ENCODE measurements at regions not wholly inside any gene's neighbourhood (a gene's known extent, or its start where the extent isn't known, plus 50 kb on each side); places are given as distances from the start of the nearest gene placed in this dataset.

DNA sequence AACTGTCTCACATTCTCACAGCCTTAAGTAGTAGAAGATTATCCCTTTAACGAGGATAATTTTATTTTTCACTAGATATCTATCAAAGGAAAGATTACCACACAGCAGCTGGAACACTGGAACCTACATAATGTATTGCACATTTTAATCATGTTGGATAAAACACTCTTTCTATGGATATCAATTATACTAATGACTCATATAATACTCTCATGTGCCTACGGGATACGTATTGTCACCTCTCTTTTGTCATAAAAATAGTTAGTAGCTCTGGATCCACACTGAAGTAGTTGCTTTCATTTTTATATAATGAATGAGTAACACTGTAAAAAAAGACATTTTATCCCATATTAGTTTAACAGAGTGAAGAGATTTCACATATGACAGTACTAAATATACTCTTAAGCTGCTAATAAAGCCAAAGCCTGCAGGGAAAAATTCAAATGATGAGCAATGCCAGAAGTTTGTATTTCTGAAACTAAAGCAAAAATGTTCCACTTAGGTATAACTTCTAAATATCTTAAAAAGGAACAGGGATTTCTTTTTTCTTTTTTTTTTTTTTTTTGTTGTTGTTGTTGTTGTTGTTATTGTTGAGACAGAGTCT lies 408.7 kb upstream of the PKN2 start:
- no peaks in the 10 kb centered on the region for H3K9me3 Mint-ChIP-seq
- DNase-seq (no peak), ATAC-seq (ENCODE audit: low read depth) (no peak)
- H3K27ac Mint-ChIP-seq = no peak overlapping the region
- POLR2A ChIA-PET = no interaction called here
- H3K4me3 Mint-ChIP-seq = no peak overlapping the region
- no peaks in the 10 kb centered on the region for H3K36me3 Mint-ChIP-seq
- H3K27me3 Mint-ChIP-seq = no peaks in the 10 kb centered on the region
- no peaks in the 10 kb centered on the region for H3K4me1 Mint-ChIP-seq

DNA sequence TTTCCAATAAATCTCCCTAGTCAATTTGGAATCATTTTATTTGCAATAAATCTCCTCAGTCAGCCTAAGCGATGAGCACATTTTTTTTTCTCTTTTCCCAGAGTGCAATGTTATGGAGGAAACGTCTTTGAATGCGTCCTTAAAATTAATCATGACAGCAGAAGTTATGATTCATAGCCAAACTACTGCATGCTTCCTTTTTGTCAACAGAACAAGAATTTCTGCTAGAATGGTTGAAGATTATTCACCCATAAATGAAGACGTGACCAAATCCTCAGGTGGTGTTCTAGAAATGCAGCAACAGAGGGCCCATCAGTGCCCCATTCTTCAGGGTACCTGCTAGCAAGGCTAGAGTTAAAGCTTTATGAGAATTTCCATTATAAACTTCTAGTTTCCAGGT lies 407.9 kb upstream of the PKN2 start:
- ATAC-seq (ENCODE audit: low read depth) = no peak
- Mint-ChIP-seq H3K36me3 (no peaks in the 10 kb centered on the region), H3K27me3 (no peaks in the 10 kb centered on the region), H3K4me1 (no peaks in the 10 kb centered on the region), H3K4me3 (no peak overlapping the region), H3K27ac (no peak overlapping the region), H3K9me3 (no peaks in the 10 kb centered on the region)
- POLR2A ChIA-PET = no interaction called here
- DNase-seq = no peak

DNA sequence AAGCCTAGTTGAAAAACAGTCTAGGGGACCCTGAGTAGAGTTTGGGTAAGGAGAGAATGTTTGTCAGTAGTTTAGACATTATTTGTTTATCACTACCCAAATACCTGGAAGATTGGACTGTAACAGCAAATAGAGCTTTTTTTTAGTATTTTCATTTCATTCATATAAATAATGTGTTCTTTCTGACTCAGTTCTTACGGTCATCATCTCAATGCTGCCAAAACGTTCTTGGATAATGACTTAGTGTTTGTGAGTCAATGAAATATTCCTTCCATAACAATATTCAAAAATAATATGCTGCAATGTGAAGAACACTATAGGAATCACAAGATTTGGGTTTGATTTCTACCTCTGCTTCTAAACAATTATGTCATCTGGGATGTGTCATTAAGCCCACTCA lies 400.0 kb upstream of the PKN2 start:
- DNase-seq (no peak), ATAC-seq (ENCODE audit: low read depth) (no peak)
- no peaks in the 10 kb centered on the region for H3K27me3 Mint-ChIP-seq
- no peaks in the 10 kb centered on the region for H3K9me3 Mint-ChIP-seq
- H3K36me3 Mint-ChIP-seq = no peaks in the 10 kb centered on the region
- POLR2A ChIA-PET = no interaction called here
- no peak overlapping the region for H3K4me3 Mint-ChIP-seq
- H3K4me1 Mint-ChIP-seq = no peaks in the 10 kb centered on the region
- no peak overlapping the region for H3K27ac Mint-ChIP-seq

DNA sequence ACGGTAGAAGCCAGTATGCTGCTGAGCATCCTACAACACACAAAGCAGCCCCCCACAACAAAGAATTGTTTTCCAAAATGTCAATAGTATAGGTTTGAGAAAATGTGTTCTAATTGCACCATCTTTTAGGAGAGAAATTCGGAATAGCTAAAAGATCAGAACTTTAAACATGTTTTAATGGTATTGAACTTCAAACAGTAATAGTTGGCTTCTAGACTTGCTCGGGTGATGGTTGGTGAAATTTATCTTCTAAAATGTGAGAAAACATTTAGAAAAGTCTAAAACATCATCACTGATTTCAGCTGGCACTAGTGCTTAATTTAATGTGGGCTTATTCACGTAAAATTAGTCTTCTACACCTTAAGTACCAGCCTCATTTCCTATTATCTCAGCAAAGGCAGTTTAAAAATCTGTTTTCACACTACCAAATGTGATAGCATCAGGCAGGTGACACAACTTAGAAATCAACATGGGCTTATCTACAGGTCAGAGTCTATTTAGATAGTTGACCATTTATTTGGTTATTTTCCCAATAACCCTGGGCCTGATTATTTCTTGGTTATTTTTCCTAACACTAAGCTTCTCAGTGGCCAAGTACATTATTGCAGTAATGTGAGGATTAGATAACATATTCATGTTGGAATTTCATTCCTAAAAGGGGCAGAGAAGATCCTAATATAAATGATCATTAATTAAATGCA lies 399.3 kb upstream of the PKN2 start:
- H3K27ac Mint-ChIP-seq = no peak overlapping the region
- H3K4me1 Mint-ChIP-seq = no peaks in the 10 kb centered on the region
- DNase-seq (no peak), ATAC-seq (ENCODE audit: low read depth) (no peak)
- no peaks in the 10 kb centered on the region for H3K9me3 Mint-ChIP-seq
- no peaks in the 10 kb centered on the region for H3K36me3 Mint-ChIP-seq
- no peaks in the 10 kb centered on the region for H3K27me3 Mint-ChIP-seq
- POLR2A ChIA-PET = no interaction called here
- H3K4me3 Mint-ChIP-seq = no peak overlapping the region

- POLR2A ChIA-PET = no interaction called here
- no peaks in the 10 kb centered on the region for H3K27me3 Mint-ChIP-seq
These were observed 397.4 kb upstream of the PKN2 start for GRCh38 chr1:88286716-88287115.

GRCh38 chr1:88288571-88288970 lies 395.5 kb upstream of the PKN2 start:
- no peaks in the 10 kb centered on the region for H3K36me3 Mint-ChIP-seq

More at GRCh38 chr1:88286716-88287115, 397.4 kb upstream of the PKN2 start:
- DNase-seq = no peak
- H3K36me3 Mint-ChIP-seq = no peaks in the 10 kb centered on the region
- no peak overlapping the region for H3K4me3 Mint-ChIP-seq
- no peak for ATAC-seq (ENCODE audit: low read depth)
- no peak overlapping the region for H3K27ac Mint-ChIP-seq
- no peaks in the 10 kb centered on the region for H3K9me3 Mint-ChIP-seq
- no peaks in the 10 kb centered on the region for H3K4me1 Mint-ChIP-seq

GRCh38 chr1:88289401-88290102 lies 394.5 kb upstream of the PKN2 start:
- no peak for ATAC-seq (ENCODE audit: low read depth)
- DNase-seq = no peak
- Mint-ChIP-seq H3K27ac (no peak overlapping the region), H3K36me3 (no peaks in the 10 kb centered on the region), H3K4me3 (no peak overlapping the region), H3K9me3 (no peaks in the 10 kb centered on the region), H3K27me3 (no peaks in the 10 kb centered on the region), H3K4me1 (no peaks in the 10 kb centered on the region)
- POLR2A ChIA-PET = no interaction called here

More at GRCh38 chr1:88288571-88288970, 395.5 kb upstream of the PKN2 start:
- no peaks in the 10 kb centered on the region for H3K27me3 Mint-ChIP-seq
- H3K4me1 Mint-ChIP-seq = no peaks in the 10 kb centered on the region
- ATAC-seq (ENCODE audit: low read depth) (no peak), DNase-seq (no peak)
- no peak overlapping the region for H3K27ac Mint-ChIP-seq
- POLR2A ChIA-PET = no interaction called here
- H3K4me3 Mint-ChIP-seq = no peak overlapping the region
- no peaks in the 10 kb centered on the region for H3K9me3 Mint-ChIP-seq

GRCh38 chr1:88291611-88292354 lies 392.3 kb upstream of the PKN2 start:
- H3K27ac Mint-ChIP-seq = no peak overlapping the region
- no peaks in the 10 kb centered on the region for H3K9me3 Mint-ChIP-seq
- no peak overlapping the region for H3K4me3 Mint-ChIP-seq
- POLR2A ChIA-PET = no interaction called here
- DNase-seq (no peak), ATAC-seq (ENCODE audit: low read depth) (no peak)
- H3K4me1 Mint-ChIP-seq = no peaks in the 10 kb centered on the region
- H3K27me3 Mint-ChIP-seq = no peaks in the 10 kb centered on the region
- H3K36me3 Mint-ChIP-seq = no peaks in the 10 kb centered on the region

DNA sequence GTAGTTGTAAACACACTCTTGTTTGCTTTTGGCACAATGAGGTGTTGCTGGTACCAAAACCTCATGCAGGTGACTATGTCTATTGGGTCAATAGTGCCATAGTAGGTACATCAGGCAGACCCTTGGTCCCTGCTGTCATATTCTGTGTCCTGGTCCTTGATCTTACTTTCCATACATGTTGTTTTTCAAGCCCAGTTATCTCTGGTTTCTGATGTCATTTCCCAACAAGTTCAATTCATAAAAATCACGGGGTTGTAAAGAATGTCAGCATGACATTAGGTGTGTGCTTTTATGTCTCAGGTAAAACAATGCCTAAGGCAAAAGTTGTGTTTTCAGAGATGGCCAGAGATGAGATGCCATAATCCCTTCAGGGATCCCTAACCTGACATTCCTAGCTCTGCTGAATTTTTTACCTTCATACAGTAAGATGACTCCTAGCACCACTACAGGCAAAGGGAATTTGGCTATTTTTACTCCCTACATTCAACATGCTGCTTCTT lies 390.3 kb upstream of the PKN2 start:
- H3K4me3 Mint-ChIP-seq = no peak overlapping the region
- no peak for ATAC-seq (ENCODE audit: low read depth)
- no peaks in the 10 kb centered on the region for H3K9me3 Mint-ChIP-seq
- H3K4me1 Mint-ChIP-seq = no peaks in the 10 kb centered on the region
- DNase-seq = no peak
- no peak overlapping the region for H3K27ac Mint-ChIP-seq
- POLR2A ChIA-PET = no interaction called here
- H3K27me3 Mint-ChIP-seq = no peaks in the 10 kb centered on the region
- H3K36me3 Mint-ChIP-seq = no peaks in the 10 kb centered on the region

- DNase-seq = no peak
- Mint-ChIP-seq H3K4me3 (no peak overlapping the region), H3K9me3 (no peaks in the 10 kb centered on the region), H3K4me1 (no peaks in the 10 kb centered on the region), H3K27ac (no peak overlapping the region), H3K27me3 (no peaks in the 10 kb centered on the region), H3K36me3 (no peaks in the 10 kb centered on the region)
- ATAC-seq (ENCODE audit: low read depth) = no peak
- POLR2A ChIA-PET = no interaction called here
These were observed 387.8 kb upstream of the PKN2 start for GRCh38 chr1:88296227-88296626.

GRCh38 chr1:88296642-88297041 lies 387.4 kb upstream of the PKN2 start:
- POLR2A ChIA-PET = no interaction called here
- no peak overlapping the region for H3K27ac Mint-ChIP-seq
- H3K4me3 Mint-ChIP-seq = no peak overlapping the region
- DNase-seq (no peak), ATAC-seq (ENCODE audit: low read depth) (no peak)
- H3K27me3 Mint-ChIP-seq = no peaks in the 10 kb centered on the region
- H3K4me1 Mint-ChIP-seq = no peaks in the 10 kb centered on the region
- no peaks in the 10 kb centered on the region for H3K36me3 Mint-ChIP-seq
- H3K9me3 Mint-ChIP-seq = no peaks in the 10 kb centered on the region

DNA sequence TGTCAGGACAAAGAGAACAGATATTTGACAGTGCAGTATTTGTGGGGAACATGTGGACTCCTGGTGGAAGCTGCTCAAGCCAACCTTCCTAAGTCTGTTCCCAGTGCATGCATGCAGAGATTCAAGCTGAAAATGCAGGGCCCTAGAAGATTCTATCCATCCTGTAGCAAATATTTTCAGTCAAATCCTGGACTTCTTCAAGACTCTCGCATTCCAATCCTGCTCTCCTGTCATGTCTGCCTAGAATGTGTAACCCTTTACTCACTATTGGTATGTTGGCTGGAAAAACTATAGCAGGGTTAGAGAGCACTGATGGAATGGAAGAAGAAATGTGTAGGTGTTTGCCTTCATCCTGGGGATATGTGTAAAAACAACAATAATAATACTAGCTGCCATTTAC lies 385.6 kb upstream of the PKN2 start:
- ATAC-seq (ENCODE audit: low read depth) (no peak), DNase-seq (no peak)
- Mint-ChIP-seq H3K4me3 (no peak overlapping the region), H3K9me3 (no peaks in the 10 kb centered on the region), H3K4me1 (no peaks in the 10 kb centered on the region), H3K27me3 (peaks cover 2% of the 10 kb centered on the region), H3K36me3 (no peaks in the 10 kb centered on the region), H3K27ac (no peak overlapping the region)
- POLR2A ChIA-PET = no interaction called here

DNA sequence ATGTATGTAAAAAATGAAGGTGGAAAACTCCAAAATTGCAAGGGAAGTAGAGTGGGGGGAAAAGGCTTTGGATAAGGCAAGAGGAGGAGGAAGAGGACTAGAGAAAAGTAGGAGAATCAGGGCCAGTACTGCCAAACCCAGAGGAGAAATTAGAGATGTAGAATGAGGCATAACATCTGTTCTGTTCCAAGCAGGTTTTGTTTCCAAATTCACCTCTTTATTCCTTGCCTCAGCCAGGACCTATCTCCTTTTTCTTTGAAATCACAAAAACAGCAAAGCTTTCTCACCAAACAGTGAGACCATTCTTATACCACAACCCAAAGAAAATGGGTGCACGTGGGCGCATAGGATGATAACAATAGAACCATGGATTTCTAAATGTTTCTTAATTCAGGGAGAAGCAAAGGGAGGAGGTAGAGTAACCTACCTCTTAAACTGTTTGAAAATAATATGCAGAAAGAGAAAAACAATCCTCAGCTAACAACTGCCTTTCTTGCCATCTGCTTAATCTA lies 383.3 kb upstream of the PKN2 start:
- POLR2A ChIA-PET = interaction anchor here (0.7 kb wide), 1 partner anchor 308 kb away, joined by 3 read pairs; no protein-coding TSS in a partner anchor
- no peaks in the 10 kb centered on the region for H3K4me1 Mint-ChIP-seq
- no peaks in the 10 kb centered on the region for H3K36me3 Mint-ChIP-seq
- no peak overlapping the region for H3K4me3 Mint-ChIP-seq
- H3K27ac Mint-ChIP-seq = no peak overlapping the region
- no peaks in the 10 kb centered on the region for H3K9me3 Mint-ChIP-seq
- H3K27me3 Mint-ChIP-seq = peaks cover 2% of the 10 kb centered on the region
- ATAC-seq (ENCODE audit: low read depth) = no peak
- DNase-seq = no peak
